PC-3 (cell line): ENCODE measurements at regions not wholly inside any gene's neighbourhood (a gene's known extent, or its start where the extent isn't known, plus 50 kb on each side); places are given as distances from the start of the nearest gene placed in this dataset.
"Not testable (repeated sequence)": the region's sequence is repeated elsewhere in the genome, so short reads cannot be mapped to it uniquely, and the experiment has no call there.

Experiments
- EZH2phosphoT487 ChIP-seq: fragments of 300-600 bp; sonication (generic); IDR thresholded peaks from 2 replicates; pipeline ENCODE4 v1.6.1; 2018; ENCODE audit warnings: mild to moderate bottlenecking, antibody characterized with exemption, low read length, borderline replicate concordance
- TF ChIP-seq, protein P1 (sequence below): fragments of 300-600 bp; sonication (generic); conservative IDR thresholded peaks from 2 replicates; pipeline ENCODE4 v1.5.1; 2017; ENCODE audit warnings: antibody characterized with exemption, low read depth, mild to moderate bottlenecking, low read length

DNA sequence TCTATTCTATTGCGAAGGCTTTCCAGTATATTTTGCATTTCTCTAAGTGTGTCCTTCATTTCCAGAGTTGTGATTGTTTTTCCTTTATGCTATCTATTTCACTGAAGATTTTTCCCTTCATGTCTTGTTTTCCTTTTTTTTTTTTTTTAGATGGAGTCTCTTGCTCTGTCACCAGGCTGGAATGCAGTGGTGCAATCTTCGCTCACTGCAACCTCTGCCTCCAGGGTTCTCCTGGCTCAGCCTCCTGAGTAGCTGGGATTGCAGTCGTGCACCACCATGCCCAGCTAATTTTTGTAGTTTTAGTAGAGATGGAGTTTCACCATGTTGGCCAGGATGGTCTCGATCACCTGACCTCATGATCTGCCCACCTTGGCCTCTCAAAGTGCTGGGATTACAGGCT is 479.9 kb upstream of the MAN1A1 start:
- not testable (repeated sequence) for TF ChIP-seq EZH2phosphoT487
- TF ChIP-seq, protein P1, sequence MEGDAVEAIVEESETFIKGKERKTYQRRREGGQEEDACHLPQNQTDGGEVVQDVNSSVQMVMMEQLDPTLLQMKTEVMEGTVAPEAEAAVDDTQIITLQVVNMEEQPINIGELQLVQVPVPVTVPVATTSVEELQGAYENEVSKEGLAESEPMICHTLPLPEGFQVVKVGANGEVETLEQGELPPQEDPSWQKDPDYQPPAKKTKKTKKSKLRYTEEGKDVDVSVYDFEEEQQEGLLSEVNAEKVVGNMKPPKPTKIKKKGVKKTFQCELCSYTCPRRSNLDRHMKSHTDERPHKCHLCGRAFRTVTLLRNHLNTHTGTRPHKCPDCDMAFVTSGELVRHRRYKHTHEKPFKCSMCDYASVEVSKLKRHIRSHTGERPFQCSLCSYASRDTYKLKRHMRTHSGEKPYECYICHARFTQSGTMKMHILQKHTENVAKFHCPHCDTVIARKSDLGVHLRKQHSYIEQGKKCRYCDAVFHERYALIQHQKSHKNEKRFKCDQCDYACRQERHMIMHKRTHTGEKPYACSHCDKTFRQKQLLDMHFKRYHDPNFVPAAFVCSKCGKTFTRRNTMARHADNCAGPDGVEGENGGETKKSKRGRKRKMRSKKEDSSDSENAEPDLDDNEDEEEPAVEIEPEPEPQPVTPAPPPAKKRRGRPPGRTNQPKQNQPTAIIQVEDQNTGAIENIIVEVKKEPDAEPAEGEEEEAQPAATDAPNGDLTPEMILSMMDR = not testable (repeated sequence)
